Limb (tissue), 2 donors: ENCODE measurements at regions not wholly inside any gene's neighbourhood (a gene's known extent, or its start where the extent isn't known, plus 50 kb on each side); places are given as distances from the start of the nearest gene placed in this dataset.

Source experiments
- DNase-seq, 2 donors: peaks; one replicate each; pipeline ENCODE4 v3.0.0-alpha.2; 2016; ENCODE audit errors: extremely low spot score in 2 of 2

- peak in 1 of 2 donors; percentile 33 for DNase-seq
Measured at GRCh38 chr14:48890333-48890732, 695.8 kb downstream of the RPS29 start.

GRCh38 chr14:48876806-48877340, 709.3 kb downstream of the RPS29 start:
- no peak for DNase-seq

DNA sequence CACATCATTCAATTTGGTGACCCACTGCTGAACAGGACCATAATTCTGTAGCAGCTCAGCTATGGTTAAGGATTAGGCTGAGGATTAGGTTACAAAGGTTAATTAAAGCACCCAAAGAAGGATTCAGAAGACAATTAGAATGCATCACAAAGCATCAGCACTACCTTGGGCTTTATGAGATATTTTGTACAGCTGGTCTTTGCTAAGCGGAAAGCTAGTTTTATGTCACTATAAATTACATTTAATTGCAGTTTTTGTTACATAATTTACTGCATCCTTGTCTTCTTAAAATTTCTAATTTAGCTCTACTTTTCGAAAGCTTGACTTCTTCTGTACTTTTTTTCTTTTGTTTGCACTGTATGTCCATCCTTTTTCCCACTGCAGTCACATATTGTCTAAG, 711.5 kb downstream of the RPS29 start:
- no peak for DNase-seq

GRCh38 chr14:48857366-48857765, 728.8 kb downstream of the RPS29 start:
- DNase-seq: no peak

GRCh38 chr14:48853159-48853558, 733.0 kb downstream of the RPS29 start:
- DNase-seq: no peak

GRCh38 chr14:48849741-48850322, 736.3 kb downstream of the RPS29 start:
- no peak for DNase-seq

DNA sequence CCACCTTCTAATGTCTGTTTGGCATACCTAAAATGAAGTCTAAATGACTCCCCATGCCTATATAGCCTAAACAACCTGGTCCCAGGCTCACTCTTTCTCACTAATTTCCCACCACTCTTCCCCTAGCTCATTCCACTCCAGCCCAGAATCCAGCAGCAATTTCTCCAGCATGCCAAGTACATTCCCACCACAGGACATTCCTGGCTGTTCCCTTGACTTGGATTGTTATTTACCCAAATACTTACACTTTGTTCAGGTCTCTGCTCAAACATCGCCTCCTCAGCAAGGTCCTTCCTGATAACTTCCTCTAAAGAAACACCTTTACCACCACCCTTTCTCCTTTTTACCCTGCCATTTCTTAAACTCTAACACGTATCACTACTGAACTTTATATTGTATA, 743.4 kb downstream of the RPS29 start:
- DNase-seq: no peak

DNA sequence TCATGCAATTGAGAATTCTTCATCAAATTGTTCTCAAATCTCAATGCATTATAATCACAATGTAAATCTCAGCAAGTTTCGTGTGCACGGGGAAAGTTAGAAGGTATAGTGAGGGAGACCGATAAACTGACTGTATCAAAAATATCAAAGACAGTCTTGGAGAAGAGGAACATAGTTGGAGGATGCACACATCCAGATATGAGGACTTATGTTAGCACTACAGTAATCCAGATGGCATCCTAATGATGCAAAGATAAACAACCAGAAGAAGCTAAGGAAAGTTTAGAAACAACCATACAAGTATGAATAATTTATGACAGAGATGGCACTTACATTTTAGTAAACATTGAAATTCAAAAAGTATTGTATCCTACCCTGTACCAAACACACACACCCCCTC, 760.1 kb downstream of the RPS29 start:
- DNase-seq: no peak

GRCh38 chr14:48814562-48814961, 771.6 kb downstream of the RPS29 start:
- no peak for DNase-seq

GRCh38 chr14:48805315-48805714, 780.9 kb downstream of the RPS29 start:
- no peak for DNase-seq

GRCh38 chr14:48792376-48793024, 793.7 kb downstream of the RPS29 start:
- DNase-seq: no peak

DNA sequence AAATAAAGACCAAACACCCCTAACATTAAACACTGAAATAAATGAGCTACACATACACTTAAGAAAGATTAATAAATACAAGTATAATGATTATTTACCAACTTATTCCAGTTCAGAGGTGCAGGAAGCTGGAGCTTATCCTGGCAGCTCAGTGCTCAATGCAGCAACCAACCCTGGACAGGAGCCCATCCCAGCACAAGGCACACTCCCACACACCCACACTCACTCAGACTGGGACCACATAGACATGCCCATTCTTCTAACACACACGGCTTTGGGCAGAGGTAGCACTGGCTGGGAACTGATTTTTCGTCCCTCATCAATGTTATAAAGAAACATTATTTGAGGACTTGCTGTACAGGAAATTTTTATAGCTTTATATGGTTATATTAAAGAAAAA, 797.4 kb downstream of the RPS29 start:
- no peak for DNase-seq

DNA sequence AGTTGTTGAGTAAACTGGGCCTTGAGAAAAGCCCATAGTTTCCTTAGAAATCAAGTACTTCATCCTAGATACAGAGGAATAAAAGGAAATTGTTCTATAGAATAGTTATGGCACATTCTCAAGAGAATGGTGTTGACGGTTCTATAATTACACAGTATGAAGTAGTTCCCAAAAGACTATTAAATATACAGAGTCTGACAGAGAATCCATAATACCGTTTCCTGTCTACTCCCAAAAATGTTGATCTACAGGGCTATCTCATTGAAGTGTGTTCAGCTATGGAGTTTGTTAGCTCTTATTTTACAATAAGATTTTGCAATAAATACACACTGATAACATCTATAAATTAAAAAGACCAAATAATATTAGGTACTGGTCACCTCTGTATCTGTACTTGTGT, 799.7 kb downstream of the RPS29 start:
- DNase-seq: no peak

GRCh38 chr14:48771717-48772116, 814.5 kb downstream of the RPS29 start:
- no peak for DNase-seq

GRCh38 chr14:48751293-48751692, 834.9 kb downstream of the RPS29 start:
- no peak for DNase-seq

- peak in 1 of 2 donors; percentile 24 for DNase-seq
Measured at GRCh38 chr14:48748151-48748675, 838.0 kb downstream of the RPS29 start.

GRCh38 chr14:48747561-48748089, 838.6 kb downstream of the RPS29 start:
- no peak for DNase-seq

GRCh38 chr14:48744202-48744601, 842.0 kb downstream of the RPS29 start:
- DNase-seq: no peak

GRCh38 chr14:48738186-48738925, 847.8 kb downstream of the RPS29 start:
- no peak for DNase-seq

DNA sequence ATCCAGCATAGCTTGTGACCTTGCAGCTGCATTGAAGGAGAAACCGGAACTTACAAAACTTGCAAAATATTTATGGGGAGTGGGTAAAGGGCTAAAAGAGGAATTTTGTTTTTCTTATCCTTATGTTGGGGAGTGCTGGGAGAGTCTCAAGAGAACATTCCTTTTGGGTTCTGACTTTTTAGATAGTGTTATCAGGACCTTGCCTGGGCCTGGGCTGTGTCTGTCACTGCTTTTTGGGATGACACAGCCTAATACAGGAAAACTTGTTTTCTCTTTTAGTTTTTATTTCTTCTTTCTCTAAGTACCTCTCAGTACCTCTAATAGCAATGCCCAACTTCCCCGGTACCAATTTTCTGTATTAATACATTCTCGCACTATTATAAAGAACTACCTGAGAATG, 850.6 kb downstream of the RPS29 start:
- DNase-seq: no peak

DNA sequence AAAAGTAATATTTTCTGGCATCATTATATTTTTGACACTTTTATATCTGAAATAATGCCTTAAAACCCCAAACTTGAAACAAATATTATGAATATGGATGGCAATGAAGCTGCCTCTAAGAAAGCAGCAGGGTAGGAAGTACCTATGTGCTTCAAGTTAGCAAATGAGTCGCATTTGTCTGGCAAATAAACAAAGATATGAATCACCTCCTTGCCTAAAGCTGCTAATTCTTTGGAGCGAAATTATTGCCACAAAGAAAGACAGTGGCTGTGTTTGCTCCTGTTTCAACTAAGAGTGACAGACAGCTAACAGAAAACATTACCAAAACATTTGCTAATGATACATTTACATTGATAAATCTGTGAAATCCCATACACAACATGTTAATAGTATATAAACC, 854.9 kb downstream of the RPS29 start:
- DNase-seq: no peak

DNA sequence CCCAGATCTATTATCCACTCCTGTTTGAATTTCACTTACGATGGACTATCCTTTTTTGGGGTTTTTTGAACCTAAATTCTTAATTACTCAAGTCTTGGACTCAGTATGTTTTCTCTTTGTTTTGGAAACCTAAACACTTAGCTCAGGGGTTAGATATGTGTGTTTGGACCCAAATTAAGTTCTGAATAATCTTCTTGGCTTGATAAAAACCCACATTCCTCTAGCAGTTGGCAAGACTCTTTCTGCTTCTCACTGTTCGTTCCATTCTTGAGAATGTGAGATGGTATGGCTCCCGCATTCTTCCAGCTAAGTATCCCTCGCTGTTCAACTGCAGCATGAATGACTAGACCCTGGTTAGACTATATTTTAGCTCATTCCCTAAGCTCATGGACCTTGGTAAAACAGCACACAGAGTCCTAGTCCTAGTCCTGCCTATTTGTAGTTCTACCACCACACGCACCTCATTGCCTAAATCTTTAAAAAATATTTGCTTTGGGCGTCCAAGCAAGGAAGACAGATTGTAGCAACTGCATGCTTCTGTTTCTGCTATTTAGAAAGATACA, 860.0 kb downstream of the RPS29 start:
- DNase-seq: peak in 1 of 2 donors; percentile 7
